NOMO-1 (cell line): ENCODE measurements at regions not wholly inside any gene's neighbourhood (a gene's known extent, or its start where the extent isn't known, plus 50 kb on each side); places are given as distances from the start of the nearest gene placed in this dataset.

Experiments used
- DNase-seq, 2 experiments: peaks; one replicate each; lab custom pipeline; 2025; ENCODE audit not compliant: unreplicated experiment in 2 of 2; lab: John Stamatoyannopoulos, UW

DNA sequence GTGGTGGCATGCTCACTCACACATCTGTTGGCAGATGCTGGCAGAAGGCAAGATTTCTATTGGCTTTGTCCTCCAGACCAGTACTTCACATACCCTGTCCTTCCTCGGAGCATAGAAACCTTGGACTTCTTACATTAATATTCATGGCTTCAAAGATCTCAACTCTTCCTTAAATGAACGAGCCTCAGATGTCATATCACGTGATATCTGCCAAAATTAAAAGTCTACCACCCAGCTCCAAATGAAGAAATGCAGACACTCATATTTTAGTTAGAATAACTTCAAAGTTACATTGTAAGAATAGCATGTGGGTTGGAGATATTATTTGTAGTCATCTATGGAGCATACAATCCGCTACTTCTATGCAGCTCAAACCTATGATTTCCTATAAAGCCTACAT is 1994.9 kb downstream of the NCAM2 start:
- DNase-seq: no peak

DNA sequence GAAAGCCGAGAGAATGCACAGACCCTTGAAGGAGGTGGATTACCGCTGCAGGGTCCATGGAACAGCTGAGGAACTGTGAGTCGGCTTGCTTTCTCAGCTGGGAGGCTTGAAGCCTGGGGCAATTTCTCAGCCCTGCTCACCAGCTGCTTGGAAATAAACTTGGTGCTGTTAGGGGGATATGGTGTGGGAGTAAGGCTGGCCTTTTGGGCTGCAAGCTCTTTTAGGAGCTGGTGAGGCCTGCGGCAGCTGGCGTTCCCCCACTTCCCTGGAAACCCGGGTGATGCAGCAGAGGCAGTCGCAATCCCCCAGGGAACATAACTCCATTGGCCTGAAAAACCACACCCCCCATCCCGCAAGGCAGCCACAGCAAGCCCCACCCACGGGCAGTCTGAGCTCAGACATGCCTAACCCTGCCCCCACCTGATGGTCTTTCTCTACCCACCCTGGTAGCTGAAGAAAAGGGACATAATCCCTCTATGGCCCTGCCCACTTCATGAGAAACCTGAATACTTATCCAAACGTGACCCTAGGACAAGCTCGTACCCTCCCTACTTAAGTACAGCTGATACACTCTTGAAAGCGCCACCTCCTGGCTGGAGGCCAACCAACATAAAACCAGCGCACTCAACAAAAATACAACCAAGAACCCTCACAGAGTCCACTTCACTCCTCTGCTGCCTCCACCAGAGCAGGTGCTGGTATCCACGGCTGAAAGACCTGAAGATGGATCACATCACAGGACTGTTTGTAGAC is 1995.8 kb downstream of the NCAM2 start:
- DNase-seq: no peak

DNA sequence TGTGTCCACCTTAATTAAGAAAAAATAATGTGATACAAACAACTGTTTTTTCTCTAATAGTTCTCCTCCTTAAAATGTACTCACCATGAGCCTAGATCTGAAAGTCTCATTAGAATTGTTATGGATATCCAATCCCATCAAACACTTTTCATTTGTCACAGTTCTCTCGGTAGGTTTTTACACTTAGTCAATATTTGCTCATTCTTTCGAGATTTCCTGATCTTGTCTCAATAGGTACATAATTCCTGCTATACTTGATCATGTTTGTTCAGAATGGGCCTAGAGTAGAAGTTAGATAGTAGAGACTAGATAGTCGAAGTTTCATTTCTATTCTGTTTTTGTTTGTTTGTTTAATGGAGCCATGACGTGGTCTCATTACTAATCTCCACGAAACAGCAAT is 2005.7 kb downstream of the NCAM2 start:
- DNase-seq: no peak

DNA sequence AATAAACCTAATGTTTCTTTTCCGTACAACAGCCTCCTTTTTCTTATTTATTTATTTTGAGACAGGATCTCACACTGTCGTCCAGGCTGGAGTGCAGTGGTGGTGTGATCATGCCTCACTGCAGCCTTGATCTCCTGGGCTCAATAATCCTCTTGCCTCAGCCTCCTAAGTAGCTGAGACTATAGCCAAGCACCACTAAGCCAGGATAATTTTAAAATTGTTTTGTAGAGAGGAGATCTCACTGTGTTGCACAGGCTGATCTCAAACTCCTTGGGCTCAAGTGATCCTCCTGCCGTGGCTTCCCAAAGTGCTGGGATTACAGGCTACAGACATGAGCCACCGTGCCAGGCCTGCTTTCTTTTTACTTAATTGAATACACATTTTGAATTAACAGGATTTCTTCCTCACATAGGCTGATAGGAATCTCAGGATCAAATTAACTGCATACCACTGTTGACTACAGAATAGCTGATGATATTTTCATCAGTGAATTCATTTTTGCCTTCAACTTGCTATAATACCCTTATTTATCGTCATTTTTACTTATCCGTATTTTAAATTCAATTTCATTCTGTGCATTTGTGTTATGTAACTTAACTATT is 2010.5 kb downstream of the NCAM2 start:
- DNase-seq: no peak

DNA sequence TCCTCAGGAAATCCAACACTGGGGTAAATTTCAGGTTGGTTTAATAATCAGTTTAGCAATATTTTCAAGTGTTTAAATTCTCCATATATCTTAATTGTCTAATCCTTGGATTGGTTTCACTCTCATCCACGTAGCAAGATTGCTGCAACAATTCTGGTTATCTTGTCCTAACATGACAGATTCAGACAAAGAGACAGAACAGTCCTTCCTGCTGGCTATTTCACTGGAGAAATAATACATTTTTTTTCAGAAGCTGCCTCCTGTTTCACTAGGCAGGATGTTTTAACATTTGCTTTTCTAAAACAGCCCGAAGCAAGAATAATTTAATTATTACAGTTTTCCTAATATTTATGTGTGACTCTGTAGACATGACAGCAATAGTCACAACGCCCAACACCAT is 2011.2 kb downstream of the NCAM2 start:
- DNase-seq: no peak

DNA sequence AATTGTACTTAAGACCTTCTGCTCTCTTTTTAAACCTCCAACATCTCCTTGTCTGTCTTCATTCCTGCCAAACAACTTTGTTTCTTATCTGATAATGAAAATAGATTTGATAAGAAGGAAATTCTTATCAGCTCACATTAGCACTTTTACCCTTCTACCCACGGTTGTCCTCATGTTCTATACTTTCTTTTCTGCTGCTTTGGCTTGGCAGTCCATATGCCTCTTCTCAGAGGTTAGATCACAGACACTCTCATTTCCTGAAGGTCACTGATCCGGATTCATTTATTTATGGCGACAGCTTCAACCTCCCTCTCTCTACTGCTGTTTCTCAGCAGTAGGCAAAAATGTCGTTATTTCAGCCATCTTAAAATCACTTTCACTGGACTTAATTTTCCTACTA is 2015.8 kb downstream of the NCAM2 start:
- no peak for DNase-seq

DNA sequence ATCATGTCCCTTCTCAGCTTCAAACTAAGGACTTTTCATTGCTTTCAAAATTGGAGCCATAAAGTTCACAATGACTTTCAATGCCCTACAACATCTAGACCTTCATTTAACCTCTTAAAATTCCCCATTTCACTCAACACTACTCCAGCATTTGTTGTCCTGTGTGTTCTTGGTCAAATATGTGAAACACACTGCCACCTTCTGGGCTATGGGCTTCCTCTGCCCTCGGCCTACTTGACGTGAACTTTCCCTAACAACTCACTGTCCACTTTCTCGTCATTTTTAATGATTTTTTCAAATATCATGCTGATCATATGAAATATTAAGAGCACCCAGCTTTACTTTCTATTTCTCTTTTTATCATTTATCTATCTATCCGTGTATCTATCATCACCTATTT is 2018.4 kb downstream of the NCAM2 start:
- no peak for DNase-seq

DNA sequence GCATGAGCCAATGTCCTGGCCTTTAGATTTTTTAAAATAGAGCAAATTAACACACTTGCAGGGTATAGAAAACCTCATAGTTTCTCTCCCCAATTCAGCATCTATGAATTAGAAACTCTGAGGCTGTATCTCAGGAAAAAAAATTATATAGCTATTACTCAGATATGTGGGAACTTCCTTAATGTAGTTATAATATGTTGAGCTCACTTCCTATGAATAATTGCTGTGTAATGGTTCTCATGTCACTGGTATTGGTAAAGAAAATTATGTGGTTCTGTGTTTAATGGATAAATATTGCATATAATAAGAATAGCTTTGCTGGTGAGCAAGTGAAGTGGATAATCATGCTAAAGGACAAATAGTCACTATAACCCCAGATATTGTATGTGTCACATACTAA is 2019.8 kb downstream of the NCAM2 start:
- no peak for DNase-seq

DNA sequence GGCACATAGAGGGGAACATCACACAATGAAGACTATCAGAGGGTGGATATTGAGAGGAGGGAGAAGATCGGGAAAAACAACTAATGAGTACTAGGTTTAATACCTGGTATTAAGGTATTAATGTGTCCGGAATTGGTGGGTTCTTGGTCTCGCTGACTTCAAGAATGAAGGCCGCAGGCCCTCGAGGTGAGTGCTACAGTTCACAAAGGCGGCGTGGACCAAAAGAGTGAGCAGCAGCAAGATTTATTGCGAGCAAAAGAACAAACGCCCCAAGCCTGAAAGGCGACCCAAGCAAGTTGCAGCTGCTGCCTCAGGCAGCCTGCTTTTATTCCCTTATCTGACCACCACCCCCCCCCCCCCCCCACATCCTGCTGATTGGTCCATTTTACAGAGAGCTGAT is 2022.8 kb downstream of the NCAM2 start:
- DNase-seq: no peak

DNA sequence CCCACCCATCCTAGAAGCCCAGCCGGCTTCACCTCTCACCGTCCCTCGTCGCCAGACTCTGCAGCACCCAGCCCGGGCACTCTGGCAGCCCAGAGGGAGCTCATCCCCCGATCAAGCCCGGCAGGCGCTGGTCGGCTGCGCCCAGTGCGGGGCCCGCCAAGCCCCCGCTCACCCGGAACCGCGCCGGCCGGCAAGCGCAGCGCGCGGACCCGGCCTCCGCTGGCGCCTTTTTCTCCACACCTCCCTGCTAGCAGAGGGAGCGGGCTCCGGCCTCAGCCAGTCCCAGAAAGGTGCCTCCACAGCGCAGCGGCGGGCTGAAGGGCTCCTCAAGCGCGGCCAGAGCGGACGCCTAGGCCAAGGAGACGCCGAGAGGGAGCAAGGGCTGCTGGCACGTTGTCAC is 2023.3 kb downstream of the NCAM2 start:
- no peak for DNase-seq

DNA sequence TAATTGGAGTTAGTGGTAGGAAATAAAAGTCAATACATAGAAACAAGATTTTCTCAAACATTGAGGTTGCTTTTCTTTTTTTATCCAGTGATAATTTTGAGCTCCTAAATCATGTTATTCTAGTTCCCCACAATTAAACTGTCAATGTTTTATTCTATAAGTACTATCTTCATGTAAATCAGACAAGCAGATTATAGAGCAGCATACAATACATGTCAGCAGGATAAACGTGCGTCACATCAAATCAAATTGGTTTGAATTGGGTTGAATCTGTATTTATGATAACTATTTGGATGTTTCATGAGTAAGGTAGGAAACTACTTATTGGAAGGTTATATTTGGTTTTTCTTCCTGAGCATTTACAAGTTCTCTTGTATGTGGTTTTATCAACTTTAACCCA is 2028.7 kb downstream of the NCAM2 start:
- no peak for DNase-seq

DNA sequence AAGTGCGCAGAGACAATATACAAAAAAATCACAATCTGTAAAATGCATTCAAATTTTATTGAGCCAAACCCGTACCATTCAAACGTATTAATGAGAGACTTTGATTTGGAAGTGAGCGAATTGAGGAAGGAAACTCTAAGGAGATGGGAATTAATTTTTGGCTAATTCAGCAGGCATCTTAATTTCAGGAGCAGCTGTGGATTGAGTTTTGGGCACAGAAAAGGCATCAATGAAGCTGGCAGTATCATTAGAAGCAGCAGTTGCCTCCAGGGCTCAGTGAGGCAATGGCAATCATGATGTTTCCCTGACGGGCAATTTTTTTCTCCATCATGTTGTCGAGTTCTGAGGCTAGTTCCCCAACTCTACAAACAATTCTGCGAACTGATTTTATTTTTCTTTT is 2041.6 kb downstream of the NCAM2 start:
- DNase-seq: no peak

DNA sequence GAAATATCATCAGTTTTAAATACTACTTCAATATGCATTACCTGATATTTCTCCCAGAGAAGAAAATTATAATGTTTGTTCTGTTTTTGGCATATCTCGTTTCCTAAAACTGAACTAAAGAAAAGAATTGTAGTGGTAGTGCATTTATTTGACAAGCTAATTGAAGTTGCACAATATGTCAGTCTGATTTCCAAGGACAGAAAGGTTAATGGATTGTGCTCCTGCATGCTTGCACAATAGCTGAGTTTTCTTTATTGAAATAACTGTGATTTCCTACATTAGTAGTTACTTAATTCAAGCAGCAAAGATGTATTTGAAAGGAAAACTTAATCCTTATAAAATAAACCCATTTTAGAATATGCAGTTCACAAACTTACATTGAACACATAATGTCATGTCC is 2047.7 kb downstream of the NCAM2 start:
- DNase-seq: no peak

DNA sequence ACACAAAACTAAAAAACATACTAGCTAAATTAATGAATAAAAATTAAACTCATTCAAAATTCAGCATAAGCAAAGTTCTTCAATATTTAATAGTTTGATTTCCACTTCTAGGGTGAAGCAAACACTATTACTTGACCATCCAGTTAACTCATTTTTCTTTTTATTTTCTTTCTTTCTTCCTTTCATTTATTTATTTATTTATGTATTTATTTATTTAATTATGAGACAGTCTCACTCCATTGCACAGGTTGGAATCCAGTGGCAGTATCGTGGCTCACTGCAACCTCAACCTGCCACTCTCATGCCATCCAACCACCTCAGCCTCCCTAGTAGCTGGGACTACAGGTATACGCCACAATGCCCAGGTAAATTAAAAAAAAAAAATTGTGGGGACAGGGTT is 2069.5 kb downstream of the NCAM2 start:
- no peak for DNase-seq

DNA sequence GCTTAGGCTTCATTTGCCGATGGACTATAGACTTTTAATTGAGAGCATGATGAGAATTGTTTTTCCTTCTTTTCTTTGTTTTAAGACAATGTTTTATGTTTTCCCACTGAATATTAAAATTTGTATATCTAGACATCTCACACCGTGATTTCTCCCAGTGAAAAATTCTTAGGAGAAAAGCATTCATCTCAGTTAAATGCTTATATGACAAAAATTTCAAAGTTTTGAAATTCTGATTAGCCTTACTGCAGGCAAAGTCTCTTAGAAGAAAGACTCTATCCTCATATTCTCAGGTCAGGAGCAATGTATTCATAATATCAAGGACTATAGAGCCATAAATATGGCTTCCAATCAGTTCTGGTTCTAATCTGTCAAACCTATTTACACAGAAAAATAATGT is 2085.0 kb downstream of the NCAM2 start:
- DNase-seq: no peak

DNA sequence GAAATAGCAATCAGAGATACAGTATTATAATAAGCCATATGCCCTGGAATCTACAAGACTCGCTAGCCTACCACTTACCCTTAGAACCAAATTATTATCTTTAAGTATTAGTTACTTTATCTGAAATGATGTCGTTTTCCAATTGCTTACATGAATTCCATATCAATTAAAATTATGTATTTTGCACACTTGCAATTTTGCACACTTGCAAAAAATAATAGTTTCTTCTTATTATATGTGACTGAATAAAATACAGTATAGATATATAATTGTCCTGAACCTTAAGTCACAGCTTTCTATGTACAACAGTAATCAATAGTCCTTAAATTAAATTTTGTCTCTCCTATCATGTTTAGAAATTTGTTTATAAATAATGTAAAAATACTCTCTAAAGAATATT is 2095.1 kb downstream of the NCAM2 start:
- DNase-seq: no peak

DNA sequence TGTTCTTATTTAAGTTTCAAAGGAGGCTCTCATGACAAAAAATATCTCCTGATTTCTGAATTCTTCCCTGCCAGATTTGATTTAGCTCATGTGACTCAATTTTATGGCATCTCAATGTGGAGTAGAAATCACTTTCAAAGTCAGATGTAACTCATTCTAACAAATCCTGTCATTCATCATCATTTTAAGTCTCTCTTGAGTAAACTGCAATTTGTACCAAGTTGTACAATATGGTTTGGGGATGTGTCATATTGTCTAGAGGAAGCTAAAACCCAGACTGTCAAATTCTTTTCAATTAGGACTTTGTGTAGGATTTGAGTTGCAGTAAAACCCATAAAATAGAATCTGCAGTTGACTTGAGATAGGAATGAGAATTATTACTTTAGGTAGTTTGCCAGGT is 2101.0 kb downstream of the NCAM2 start:
- no peak for DNase-seq

DNA sequence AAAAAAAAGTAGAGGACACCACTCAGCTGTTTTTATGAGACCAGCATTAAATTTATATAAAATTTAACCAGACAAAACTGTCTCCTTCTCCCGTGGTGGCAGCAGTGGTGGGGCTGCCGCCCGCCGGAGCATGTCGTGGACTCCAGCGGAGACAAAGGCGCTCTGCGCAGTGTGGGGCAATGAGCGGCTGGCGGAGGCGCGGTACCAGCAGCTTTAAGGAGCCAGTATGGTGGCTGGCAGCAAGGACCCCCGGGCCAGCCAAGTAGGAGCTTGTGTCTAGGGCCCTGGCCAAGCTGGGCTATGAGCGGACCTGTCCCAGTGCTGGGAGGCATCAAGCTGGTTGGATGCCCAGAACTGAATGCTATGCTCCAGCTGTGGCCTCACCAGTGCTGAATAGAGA is 2102.9 kb downstream of the NCAM2 start:
- DNase-seq: no peak

DNA sequence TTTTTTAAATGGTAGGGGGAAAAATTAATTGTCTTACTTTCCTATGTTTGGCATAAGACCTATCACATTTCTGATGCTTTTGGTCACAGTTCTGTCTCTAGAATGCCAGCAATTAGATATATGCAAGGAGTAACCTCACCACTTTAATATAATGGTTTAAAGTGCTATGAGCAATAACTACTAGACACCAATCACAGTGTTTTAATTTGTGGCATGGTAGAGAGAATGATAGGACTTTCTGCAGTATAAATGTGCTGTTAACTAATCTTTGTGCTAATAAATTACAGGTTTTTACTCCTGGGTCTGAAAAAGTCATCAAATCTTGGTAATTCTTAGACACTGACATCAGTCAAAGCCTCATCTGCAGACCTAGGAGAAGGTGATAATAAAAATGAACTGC is 2110.3 kb downstream of the NCAM2 start:
- DNase-seq: no peak

DNA sequence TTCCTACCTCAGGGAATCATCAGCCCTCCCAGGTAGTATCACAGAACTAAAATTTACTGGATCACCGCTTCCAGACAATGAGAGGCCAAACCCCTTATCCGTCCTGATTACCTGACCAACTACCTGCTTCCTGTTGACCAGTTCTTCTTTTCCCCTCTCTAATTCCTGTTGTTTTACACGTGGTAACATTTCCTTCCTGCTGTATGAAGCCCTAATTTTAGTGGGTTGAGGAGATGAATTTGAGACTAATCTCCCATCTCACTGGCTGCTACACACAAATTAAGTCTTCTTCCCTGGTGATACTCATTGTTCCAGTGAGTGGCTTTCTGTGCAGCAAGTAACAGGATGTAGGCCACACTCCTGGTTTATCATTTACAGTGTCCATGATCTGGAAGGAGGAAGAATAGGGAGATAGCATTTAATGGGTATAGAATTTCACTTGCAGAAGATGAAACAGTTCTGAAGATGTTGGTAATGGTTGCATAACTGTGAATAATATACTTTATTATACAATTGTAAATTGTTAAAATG is 2112.9 kb downstream of the NCAM2 start:
- DNase-seq: no peak

DNA sequence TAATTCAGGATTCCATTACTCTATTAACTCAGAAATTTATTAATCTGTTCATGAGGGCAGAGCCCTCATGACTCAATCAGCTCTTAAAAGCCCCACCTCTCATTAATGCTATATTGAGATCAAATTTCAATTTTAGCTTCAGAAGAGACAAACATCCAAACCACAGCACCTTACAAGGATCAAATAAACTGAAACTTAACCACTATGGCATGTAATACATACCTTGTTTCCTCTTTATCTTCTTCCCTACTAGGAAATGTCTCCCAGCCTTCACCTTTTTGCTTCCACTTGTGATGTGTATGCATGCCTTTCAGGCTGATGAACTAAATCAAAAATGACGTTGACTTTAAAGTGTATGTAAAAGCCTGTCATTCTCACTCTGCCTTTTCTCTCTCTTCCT is 2121.3 kb downstream of the NCAM2 start:
- no peak for DNase-seq

DNA sequence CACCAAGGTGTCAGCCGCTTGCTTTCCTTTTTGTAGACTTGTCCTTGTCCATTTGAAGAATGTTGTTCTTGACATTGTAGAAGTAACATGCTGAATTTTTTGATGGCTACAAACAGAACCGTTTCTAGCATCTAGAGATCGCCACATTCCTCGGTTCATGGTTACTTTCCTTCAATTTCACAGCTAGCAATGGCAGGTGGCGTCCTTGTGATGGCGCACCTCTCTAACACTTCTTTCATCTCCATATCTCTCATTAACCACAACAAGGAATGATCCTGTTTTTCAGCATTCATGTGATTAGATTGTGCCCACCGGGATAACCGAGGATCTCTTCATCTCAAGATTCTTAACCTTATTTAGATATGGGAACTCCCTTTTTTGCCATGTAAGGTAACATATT is 2129.8 kb downstream of the NCAM2 start:
- no peak for DNase-seq

DNA sequence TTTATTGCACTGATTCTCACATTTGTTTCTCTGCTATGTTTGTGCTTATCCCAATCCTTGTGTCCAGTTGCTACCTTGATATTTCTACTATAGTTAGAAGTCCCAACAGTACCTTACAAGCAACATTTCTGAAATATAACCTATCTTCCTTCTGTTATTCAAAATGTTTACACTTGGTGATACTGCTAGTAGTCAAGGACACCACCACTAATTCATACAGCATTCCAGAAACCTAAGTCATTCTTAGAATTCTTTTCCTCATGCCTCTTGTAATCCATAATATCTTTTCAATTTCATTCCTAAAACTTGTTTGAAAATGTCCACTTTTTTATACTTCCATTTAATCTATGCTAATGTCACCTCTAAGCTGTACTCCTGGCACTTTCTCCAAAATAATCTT is 2132.1 kb downstream of the NCAM2 start:
- DNase-seq: no peak
